Germinal center (tissue), 1 donor: ENCODE measurements at regions not wholly inside any gene's neighbourhood (a gene's known extent, or its start where the extent isn't known, plus 50 kb on each side); places are given as distances from the start of the nearest gene placed in this dataset.
A peak's percentile ranks its signal among the peaks of the same experiment; 100 is the strongest.
"Not testable (repeated sequence)": the region's sequence is repeated elsewhere in the genome, so short reads cannot be mapped to it uniquely, and the experiment has no call there.

Experiments
- DNase-seq: peaks from one replicate; pipeline ENCODE4 v3.0.0; 2012; ENCODE audit warnings: mixed read lengths, low spot score

DNA sequence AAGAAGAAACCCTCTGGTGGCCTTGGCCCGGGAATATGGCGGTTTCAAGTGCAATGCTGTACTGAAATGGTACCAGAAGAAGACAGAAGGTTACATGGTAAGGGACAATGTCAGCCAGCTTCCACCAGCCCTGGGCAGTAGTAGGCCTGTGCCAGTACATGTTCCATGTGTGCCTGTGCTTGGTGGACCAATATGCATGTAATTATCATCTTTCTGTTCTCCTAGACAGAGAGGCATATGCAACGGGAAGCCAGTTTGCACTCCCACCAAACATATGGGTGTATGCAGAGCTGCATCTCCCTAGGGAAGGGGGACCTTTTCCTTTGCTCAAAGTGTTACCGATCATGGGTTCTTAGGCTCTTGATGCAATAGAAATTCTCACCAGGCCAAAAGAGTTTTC is 80.9 kb upstream of the ADORA2B start:
- DNase-seq: not testable (repeated sequence)

DNA sequence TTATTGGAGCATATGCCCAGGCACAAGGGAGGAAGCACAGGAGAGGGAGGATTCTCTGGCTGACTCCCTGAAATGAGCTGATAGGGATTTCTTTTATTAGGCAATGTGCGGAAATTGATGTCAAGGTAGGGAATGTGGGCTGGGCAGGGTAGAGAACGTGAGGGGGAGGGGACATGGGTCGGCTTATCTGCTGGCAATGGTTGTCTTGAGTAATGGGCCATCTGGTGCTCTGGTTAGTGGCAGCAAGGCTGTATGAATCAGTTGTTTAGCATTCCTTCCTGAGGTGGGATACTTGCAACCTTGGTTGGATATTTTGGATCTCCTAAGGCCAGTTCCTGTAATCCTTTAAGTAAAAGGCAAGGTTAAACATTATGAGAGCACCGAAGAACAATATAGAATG is 80.5 kb upstream of the ADORA2B start:
- DNase-seq: not testable (repeated sequence)

- not testable (repeated sequence) for DNase-seq
These were observed 78.9 kb upstream of the ADORA2B start for GRCh38 chr17:15866015-15866414.

GRCh38 chr17:15867331-15867730 is 77.6 kb upstream of the ADORA2B start:
- not testable (repeated sequence) for DNase-seq

GRCh38 chr17:15869868-15870267 is 75.1 kb upstream of the ADORA2B start:
- not testable (repeated sequence) for DNase-seq

- not testable (repeated sequence) for DNase-seq
These were observed 72.3 kb upstream of the ADORA2B start for GRCh38 chr17:15872677-15873076.

DNA sequence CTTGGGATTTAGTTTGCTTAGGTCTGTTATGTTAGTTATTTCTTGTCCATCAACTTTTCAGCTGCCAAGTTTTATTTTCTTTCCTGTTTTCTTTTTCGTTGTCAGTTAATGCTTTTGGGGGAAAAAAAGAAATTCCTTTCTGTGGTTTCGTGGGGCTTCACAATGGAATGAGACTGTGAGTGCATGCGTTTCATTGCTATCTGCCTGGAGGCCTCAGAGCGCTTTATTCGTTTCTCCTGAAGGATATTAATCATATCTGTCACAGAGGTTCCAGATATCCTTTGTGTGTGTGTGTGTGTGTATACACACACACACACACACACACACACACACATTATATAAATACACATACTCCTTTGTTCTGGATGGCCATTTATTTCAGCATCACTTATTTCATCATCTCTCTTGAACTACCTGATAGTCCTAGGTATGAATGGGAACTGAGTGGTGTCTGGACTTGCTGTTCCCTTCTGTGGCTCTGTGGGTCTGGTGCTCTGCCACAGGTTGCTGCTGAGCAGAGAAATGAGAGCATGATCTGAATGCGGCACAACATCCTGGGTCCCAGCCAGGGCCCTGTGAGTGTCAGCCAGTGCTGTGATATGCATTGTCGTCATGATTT is 66.9 kb upstream of the ADORA2B start:
- DNase-seq: not testable (repeated sequence)

DNA sequence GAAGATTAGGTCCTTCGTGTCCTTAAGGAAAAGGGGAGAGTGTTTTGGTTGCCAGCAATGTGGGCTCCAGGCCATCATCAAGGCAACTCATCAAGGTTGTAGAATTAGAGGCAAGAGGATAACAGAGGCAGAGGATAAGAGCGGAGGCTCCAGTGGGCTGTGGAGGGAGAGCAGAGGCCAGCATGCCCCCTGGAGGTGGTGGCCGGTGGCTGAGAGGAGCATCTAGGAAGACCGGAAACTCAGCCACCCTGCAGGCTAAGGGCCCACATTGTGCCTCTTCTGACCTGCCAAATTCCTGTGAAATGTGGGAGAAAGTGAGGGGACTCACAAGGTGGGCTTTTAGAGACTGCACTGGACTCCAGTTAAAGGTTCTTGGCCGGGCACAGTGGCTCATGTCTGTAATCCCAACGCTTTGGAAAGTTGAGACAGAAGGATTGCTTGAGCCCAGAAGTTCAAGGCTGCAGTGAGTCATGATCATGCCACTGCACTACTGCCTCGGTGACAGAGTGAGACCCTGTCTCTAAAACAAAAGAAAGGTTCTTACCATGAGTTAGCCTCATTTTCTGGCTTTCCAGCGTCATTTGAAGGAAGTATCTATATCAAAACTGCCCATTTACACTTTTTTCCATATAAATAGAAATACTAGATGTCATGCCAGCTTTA is 62.7 kb upstream of the ADORA2B start:
- DNase-seq: no peak

DNA sequence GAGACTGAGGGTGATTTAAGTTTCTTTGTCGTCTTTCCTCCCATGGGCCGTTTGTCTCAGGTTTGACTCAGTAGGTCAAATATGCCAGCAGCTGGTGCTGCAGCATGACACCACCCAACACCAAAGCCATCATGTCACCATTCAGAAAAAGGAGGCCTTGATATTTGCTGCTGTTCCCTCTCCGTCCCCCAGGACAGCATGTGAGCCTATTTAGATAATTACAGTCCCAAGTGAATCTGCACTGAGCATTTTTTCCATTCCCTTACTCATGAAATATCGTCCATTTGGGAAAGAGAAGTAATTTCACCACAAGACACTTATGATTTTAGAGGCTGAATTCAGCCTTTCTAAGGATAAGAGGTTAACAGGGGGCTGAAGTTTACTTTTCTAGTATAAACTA is 62.2 kb upstream of the ADORA2B start:
- no peak for DNase-seq

DNA sequence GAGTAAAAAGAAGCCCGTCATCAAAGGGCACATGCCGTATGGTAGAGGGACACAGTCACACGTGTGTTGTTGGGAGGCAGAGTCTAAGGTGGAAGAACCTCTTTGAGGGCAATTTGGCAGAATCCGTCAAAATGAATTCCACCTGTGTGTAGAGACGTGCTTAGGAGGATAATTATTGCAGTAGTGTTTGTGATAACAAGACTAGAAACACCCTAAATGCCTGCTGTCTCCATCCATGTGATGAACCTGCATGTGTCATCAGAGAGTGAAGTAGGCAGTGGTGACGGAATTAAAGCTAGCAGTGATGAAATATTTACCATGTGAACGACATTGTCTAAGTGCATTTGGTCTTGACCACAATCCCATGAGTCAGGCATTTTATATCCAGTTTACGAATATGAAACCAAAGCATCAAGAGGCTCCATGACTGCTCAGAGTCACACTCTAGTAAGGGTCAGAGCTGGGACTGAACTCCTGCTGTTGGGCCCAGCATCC is 61.3 kb upstream of the ADORA2B start:
- DNase-seq: no peak

DNA sequence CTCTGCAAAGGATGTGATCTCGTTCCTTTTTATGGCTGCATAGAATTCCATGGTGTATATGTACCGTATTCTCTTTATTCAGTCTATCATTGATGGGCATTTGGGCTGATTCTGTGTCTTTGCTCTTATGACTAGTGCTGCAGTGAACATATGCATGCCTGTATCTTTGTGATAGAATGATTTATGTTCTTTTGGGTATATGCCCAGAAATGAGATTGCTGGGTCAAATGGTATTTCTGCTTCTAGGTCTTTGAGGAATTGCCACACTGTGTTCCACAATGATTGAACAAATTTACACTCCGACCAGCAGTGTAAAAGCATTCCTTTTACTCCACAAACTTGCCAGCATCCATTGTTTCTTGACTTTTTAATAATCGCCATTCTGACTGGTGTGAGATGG is 60.2 kb upstream of the ADORA2B start:
- no peak for DNase-seq

GRCh38 chr17:15885770-15886169 is 59.2 kb upstream of the ADORA2B start:
- DNase-seq: no peak

- DNase-seq: peak; percentile 1
These were observed 58.7 kb upstream of the ADORA2B start for GRCh38 chr17:15886221-15886620.

GRCh38 chr17:15886804-15887203 is 58.1 kb upstream of the ADORA2B start:
- peak; percentile 18 for DNase-seq

DNA sequence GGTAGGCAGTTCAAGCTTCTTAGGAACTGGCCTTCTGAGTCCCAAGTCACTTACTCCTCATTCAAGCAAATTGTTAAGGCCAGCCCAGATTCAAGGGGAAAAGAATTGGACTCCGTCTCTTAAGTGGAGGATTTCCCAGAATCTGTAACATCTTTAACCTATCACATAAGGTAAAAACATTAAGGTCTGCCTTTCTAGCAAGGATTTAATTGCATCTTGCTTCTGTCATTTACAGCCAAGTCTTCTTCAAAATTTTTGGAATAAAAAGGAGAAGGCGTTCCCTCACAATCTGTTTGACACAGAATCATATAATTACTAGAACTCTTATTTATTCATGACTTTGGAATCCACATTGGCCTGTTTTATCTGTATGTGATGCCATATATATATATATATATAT is 56.5 kb upstream of the ADORA2B start:
- DNase-seq: no peak

DNA sequence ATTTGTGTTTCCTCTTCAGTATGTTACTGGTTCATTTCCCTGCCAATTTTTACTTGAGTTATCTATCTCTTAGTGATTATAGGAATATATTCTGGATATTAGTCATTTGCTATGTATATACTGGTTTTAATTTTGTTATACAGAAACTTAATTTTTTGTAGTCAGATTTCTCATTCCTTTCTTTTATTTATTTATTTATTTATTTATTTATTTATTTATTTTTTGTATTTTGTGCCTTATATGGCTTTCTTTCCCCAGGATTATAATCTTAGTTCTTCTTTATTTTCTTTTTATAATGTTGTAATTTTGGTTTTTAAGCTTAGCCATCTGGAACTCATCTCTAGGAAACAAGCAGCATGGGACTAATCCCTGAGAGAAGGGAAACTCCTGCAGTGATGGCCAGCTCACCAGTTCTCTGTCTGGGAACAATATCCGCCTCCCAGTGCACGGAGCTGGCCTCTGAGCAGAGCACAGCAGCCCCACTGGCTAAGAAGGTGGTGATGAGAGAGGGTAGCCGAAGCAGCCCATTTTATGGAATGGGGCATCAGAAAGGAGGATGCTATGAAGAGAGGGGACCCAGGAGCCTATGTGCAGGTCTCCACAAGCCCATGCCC is 54.5 kb upstream of the ADORA2B start:
- DNase-seq: no peak

- no peak for DNase-seq
These were observed 53.6 kb upstream of the ADORA2B start for GRCh38 chr17:15891318-15891717.

DNA sequence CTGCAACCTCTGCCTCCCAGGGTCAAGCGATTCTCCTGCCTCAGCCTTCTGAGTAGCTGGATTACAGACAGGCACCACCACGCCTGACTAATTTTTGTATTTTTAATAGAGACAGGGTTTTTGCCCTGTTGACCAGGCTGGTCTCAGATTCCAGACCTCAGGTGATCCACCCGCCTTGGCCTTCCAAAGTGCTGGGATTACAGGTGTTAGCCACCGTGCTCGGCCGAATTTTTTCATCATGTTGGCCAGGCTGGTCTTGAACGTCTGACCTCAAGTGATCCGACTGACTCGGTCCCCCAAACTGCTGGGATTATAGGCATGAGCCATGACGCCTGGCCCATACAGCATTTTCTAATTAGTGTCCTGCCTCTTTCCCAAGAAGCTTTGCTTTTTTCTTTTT is 52.7 kb upstream of the ADORA2B start:
- DNase-seq: no peak

DNA sequence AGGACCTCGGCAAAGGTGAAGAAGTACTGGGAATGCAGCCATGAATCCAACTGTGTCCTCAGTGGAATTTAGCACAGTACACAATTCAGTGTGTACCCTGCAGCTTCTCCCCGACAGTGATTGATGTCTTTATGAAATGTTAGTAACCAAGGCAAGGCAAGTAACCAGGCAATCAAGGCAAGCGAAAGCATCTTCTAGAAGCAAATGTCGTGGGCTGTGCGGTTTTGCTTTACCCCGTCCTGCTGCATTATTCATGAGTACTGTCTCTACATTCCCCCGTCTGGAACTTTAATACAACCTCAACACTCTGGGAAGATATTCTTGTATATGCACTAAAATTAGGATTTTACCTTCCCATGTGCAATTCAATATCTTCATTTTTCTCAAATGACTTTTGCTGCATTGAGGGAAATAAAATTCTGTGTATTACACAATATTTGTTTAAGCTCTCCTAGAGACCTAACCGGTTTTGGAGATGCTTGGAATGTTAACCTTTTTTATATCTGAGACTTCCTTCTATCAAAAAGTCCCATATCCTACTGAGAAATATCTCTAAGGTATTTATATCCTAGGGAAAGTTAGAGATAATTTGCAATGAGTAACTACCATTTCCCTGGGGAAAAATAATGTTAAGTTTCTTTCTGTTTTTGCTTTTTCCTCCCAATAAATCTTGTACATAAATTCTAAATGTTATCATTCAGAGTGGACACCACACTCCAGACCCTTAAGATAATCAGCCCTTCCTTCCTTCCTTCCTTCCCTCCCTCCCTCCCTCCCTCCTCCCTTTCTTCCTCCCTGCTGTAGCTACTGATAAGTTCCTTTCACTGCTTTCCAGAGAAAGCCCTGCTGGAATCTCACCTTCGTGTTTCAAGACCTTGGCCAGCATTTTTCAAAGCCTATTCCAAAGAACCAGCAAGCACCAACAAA is 51.9 kb upstream of the ADORA2B start:
- DNase-seq: no peak

- no peak for DNase-seq
These were observed 51.3 kb upstream of the ADORA2B start for GRCh38 chr17:15893658-15894024.

GRCh38 chr17:15894258-15894657 is 50.7 kb upstream of the ADORA2B start:
- no peak for DNase-seq

GRCh38 chr17:15894913-15895658 is 49.8 kb upstream of the ADORA2B start:
- DNase-seq: no peak
